ENCODE measurements at regions not wholly inside any gene's neighbourhood (a gene's known extent, or its start where the extent isn't known, plus 50 kb on each side); places are given as distances from the start of the nearest gene placed in this dataset.
A peak's percentile ranks its signal among the peaks of the same experiment; 100 is the strongest.
"Not testable (repeated sequence)": the region's sequence is repeated elsewhere in the genome, so short reads cannot be mapped to it uniquely, and the experiment has no call there.

GRCh38 chr11:45385423-45385822, 99.3 kb upstream of the SYT13 start:
- DNase-seq (ENCODE audit: low read depth in 2 of 2), result no peak

GRCh38 chr11:45384711-45385241, 98.6 kb upstream of the SYT13 start:
- no peak for DNase-seq (ENCODE audit: low read depth in 2 of 2)

GRCh38 chr11:45384016-45384415, 97.9 kb upstream of the SYT13 start:
- no peak for DNase-seq (ENCODE audit: low read depth in 2 of 2)

GRCh38 chr11:45383224-45383623, 97.1 kb upstream of the SYT13 start:
- no peak for DNase-seq (ENCODE audit: low read depth in 2 of 2)

- no peak for DNase-seq (ENCODE audit: low read depth in 2 of 2)
Measured at GRCh38 chr11:45382133-45382878, 96.2 kb upstream of the SYT13 start.

- DNase-seq (ENCODE audit: low read depth in 2 of 2), result no peak
Measured at GRCh38 chr11:45379162-45379863, 93.2 kb upstream of the SYT13 start.

GRCh38 chr11:45378516-45378915, 92.4 kb upstream of the SYT13 start:
- DNase-seq (ENCODE audit: low read depth in 2 of 2), result no peak

GRCh38 chr11:45374653-45375059, 88.5 kb upstream of the SYT13 start:
- no peak for DNase-seq (ENCODE audit: low read depth in 2 of 2)

GRCh38 chr11:45374130-45374529, 88.0 kb upstream of the SYT13 start:
- no peak for DNase-seq (ENCODE audit: low read depth in 2 of 2)

- DNase-seq (ENCODE audit: low read depth in 2 of 2), result no peak
Measured at GRCh38 chr11:45373506-45374035, 87.4 kb upstream of the SYT13 start.

- DNase-seq (ENCODE audit: low read depth in 2 of 2), result not testable (repeated sequence)
Measured at GRCh38 chr11:45372414-45372813, 86.3 kb upstream of the SYT13 start.

GRCh38 chr11:45371251-45372115, 85.3 kb upstream of the SYT13 start:
- peak; percentile 26 to 40 for DNase-seq (ENCODE audit: low read depth in 2 of 2)

GRCh38 chr11:45369313-45369712, 83.2 kb upstream of the SYT13 start:
- no peak for DNase-seq (ENCODE audit: low read depth in 2 of 2)

GRCh38 chr11:45368697-45369096, 82.6 kb upstream of the SYT13 start:
- DNase-seq (ENCODE audit: low read depth in 2 of 2), result no peak

GRCh38 chr11:45366619-45367190, 80.6 kb upstream of the SYT13 start:
- DNase-seq (ENCODE audit: low read depth in 2 of 2), result no peak

- no peak for DNase-seq (ENCODE audit: low read depth in 2 of 2)
Measured at GRCh38 chr11:45365961-45366618, 79.9 kb upstream of the SYT13 start.

GRCh38 chr11:45362636-45363035, 76.5 kb upstream of the SYT13 start:
- DNase-seq (ENCODE audit: low read depth in 2 of 2), result no peak

- DNase-seq (ENCODE audit: low read depth in 2 of 2), result no peak
Measured at GRCh38 chr11:45361551-45361950, 75.4 kb upstream of the SYT13 start.

- no peak for DNase-seq (ENCODE audit: low read depth in 2 of 2)
Measured at GRCh38 chr11:45355706-45356041, 69.5 kb upstream of the SYT13 start.

- DNase-seq (ENCODE audit: low read depth in 2 of 2), result peak; percentile 71 to 78
Measured at GRCh38 chr11:45354976-45355705, 69.0 kb upstream of the SYT13 start.
